HG03045 (cell line): ENCODE measurements at regions not wholly inside any gene's neighbourhood (a gene's known extent, or its start where the extent isn't known, plus 50 kb on each side); places are given as distances from the start of the nearest gene placed in this dataset.

Experiments used
- ATAC-seq: cut with Tn5 transposase; IDR thresholded peaks from one replicate; pipeline ENCODE4 v1.9.1; 2021; ENCODE audit warnings: mild to moderate bottlenecking, moderate library complexity; ENCODE audit not compliant: unreplicated experiment

DNA sequence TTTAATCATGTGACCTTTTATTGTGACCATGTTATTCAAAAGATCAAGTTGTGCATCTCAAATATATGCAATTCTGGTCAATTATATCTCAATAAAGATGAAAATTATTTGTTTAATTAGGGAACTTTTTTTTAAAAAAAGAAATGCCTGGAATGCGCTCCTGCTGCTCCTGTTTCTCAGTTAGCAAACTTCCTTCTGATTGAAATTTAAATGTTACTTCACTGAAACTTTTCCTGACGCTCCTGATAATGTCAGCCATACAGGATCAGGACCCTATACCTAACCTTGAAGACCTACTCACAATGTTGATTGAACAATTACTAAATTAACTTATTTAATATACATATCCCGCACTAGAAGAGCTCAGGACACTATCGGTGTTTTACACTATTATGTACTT is 190.4 kb downstream of the MACC1 start:
- ATAC-seq, result no peak

DNA sequence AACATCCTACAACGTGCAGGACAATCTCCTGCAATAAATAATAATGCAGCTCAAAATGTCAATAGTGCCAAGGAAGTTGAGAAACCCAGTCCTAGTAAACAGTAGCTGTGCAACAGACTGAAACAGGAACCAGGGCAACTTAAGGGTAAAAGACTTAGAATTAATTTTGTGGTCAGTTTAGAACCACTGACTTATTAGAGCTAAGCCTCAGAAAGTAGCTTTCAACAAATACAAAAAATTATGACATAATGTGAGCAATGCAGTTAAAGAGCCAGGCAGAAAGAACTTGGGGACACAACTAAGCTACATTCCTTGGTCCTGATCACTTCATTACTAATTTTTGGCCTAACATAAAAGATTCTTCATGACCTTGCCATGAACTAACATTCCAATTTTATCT is 195.4 kb downstream of the MACC1 start:
- ATAC-seq, result peak; percentile 53

DNA sequence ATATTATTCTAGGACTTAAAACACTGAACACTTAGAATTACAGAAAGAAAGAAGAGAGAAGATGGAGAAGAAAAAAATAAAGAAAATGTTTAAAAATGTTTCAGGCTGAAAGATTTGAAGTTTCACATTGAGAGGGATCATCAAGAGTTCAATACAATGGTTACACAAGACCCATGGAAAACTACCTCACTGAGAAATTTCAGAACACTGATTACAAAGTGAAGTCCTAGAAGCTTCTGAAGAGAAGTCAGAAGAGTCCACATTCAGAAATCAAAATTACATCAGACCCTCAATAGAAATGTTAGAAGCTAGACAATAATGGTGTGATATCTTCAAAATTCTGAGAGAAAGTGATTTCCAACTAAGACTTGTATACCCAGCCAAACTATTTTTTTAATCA is 196.1 kb downstream of the MACC1 start:
- no peak for ATAC-seq

DNA sequence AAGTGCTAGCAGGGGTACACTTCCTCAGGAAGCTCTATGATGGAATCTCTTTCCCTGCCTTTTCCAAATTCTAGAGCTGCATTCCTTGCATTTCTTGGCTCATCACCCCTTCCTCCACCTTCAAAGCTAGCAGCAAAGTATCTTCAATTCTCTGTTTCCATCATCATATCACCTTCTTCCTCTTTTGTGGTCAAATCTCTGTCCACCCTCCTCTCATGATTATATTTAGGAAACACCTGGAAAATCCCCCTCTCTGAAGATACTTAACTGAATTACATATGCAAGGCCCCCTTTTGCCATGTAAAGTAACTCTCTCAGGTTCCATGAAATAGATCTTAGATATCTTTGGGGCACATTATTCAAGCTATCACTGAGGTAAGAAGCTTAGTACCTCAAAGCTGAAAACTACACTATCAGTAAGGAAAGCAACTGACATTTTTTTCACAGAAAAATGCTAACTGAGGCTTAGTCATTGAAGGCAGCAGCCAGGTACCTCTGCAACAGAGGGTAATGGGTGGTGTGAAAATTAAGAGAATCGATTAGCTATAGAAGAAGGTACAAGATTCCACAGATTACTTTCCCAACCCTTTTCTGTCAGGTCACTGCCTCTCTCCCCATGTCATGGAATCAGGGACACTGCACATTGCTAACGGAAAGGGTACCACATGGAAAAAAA is 197.3 kb downstream of the MACC1 start:
- ATAC-seq, result peak; percentile 70

DNA sequence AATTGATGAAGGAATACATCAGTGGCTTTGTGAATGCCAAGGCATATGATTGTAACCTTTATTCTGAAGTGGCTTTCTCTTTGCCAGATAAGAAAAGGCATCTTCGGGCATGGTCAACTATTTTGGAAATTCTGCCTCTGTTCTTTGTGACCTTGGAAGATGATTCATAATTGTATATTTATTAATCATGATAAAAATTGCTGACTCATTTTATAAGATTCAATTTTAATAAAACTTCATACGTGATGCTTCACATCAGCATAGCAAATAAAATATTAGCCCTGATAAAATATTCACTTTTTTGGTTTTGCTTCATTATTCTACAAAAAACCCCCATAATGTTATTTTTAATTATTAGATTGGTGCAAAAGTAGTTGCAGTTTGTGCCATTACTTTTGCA is 200.5 kb downstream of the MACC1 start:
- ATAC-seq, result no peak

DNA sequence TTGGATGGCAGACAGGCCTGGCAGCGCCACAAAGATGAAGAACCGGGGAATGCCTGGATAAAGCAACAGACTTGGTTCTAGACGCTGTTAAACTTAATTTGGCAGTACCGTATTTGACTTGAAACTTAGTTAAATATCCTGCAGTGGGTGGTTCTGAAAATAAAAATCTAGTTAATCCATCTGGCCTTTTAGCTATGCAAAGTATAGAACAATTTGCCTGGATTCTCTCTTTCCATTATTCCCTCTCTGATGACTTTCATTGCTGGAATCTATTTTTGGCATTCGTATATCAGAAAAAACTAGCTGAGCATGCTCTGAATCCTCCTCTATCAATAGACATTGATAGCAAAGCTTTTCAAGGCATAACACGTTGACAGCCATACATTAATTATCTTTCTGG is 203.6 kb downstream of the MACC1 start:
- ATAC-seq, result no peak

DNA sequence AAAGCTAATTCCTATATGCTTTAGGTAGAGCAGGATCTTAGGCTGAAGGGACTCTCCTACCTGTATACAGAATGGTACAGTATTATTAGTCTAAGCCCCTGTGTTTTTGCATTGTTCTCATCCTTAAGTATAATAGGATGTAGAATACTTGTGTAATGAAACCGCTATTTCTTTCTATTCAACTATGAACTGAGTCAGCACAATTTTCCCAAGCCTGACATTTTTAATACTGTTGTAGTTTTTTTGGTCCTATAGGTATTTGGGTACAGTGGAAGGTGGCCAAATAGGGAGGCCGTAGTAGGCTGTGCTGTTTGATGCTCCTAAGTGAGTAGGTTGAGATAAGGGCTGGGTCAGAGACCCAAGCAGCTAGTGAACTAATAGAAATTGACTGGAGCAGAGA is 205.1 kb downstream of the MACC1 start:
- ATAC-seq, result no peak

DNA sequence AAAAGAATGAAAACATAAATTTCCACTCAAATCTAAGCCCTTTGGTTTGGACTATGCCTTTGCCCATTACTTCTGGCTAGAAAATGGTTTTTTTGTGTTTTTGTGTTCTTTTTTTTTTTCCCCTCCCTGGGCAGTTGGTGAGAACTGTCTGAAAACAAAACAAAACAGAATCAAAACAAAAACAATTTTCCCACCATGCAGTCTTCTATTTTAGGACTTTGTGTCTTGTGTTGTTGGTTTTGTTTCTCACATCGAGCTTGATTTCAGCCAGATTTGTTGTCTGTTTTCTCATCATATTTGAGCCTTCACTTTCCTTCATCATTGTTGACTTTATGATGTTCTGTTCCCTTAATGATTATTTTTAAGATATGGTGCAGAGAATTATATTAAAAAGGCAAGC is 206.3 kb downstream of the MACC1 start:
- ATAC-seq, result no peak

DNA sequence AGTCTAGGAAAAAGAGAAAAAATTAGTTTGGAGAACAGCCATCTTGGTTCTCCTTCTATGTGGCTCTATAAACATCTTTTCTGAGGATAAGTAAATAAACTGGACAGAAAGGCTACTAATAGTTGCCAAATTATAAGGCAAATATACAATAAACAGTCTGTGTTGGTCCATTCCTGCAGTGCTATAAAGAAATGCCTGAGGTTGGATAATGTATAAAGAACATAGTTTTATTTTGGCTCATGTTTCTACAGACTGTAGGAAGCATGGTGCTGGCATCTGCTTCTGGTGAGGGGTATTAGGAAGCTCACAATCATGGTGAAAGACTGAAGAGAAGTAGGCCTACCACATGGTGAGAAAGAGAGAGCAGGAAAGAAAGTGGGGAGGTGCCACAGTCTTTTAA is 209.7 kb downstream of the MACC1 start:
- ATAC-seq, result no peak

DNA sequence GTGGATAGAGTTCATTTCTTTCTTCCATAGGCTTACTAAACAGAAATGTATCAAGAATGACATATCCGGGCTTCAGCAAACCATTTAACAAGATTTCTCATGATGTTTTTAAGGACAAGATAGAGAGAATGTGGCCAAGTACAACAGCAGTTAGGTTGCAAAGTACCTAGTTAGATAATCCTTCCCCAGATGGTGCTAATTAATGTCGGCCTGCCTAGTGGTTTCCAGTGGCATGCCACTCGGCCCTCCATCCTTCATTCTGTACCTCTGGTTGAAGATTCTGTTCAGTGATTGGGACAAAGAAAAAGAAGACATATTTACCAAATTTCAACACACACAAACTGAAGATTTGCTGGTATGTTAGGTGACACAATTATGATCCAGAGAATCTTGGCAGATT is 212.1 kb downstream of the MACC1 start:
- ATAC-seq, result no peak

DNA sequence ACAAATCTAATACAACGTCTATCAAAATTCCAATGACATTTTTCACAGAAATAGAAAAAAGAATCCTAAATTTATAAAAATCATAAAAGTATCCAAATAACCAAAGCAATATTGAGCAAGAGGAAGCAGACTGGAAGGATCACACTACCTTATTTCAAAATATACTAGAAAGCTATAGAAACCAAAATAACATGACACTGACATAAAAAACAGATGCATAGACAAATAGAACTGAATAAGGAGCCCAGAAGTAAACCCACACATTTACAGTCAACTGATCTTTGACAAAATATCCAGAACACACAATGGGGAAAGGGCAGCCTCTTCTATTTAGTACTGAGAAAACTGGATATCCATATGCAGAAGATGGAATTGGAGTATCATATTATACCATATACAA is 217.5 kb downstream of the MACC1 start:
- no peak for ATAC-seq

DNA sequence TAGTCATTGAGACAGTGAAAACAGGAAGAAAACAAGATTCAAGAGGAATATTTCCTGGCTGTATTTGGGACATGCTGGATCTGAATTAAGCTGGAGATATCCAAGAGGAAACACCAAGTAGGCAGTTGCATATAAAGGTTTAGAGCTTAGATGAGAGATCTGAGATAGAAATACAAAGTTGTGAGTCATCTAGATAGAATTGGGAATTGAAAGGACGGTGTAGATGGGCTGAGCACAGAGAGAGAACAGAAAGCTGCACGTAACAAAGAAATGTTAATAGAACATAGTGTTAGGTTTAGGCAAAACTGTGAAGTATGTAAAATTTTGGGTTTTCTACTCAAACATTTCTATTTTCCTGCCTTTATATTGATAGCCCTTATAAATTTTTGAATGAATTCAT is 218.5 kb upstream of the TMEM196 start:
- ATAC-seq, result no peak

DNA sequence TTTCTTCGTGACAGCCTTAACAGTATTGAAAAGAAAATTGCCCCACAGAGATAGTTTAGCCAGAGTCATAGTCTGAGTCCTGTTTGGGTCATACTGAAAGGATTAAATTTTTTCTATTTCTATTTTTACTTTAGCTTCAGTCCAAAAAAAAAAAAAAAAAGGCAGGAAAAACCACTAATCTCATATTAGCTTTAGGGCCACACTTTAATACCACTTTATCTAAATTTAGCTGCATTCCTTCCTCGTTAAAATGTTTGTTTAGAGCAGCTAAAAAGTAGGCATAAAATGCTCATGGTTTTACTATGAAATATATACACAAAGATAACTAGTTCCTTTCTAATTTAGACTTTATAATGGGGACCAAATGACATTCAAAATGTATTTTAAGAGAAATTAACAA is 216.5 kb upstream of the TMEM196 start:
- no peak for ATAC-seq

DNA sequence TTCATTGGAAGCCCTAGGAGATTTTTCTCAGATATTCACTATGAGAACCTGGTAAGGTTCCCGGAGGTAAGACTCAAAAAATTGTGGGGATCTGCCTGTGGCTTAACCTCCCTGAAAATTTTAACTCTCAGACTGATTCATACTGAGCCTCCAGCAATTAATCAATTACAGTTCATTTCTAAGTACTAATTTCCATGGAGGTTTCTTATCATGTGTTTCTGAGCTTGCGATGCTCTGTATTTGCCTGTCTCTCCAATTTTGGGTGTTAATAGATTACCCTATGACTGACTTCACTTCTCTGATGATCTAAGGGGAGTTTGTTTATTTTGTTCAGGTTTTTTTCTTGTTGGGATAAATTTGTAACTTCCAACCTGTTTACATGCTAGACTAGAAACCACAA is 215.4 kb upstream of the TMEM196 start:
- no peak for ATAC-seq

DNA sequence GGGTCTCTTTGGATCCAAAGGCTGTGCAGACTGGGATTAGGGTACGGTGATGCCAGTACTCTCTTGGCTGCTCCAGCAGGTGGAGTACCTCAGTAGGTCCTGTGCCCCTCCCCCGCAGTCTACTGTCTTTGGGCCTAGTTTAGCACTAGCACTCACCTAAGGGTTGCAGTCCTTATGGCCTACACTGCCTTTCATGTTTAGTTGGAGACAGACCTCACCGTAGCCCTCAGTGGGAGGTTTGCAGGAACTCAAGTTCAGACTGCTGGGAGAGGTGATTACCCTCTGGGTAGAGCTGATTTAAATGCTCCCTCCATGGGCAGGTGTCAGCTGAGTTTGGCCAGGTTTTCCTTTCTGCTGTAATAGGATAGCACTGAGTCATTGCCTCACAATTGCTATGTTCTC is 210.8 kb upstream of the TMEM196 start:
- ATAC-seq, result no peak

DNA sequence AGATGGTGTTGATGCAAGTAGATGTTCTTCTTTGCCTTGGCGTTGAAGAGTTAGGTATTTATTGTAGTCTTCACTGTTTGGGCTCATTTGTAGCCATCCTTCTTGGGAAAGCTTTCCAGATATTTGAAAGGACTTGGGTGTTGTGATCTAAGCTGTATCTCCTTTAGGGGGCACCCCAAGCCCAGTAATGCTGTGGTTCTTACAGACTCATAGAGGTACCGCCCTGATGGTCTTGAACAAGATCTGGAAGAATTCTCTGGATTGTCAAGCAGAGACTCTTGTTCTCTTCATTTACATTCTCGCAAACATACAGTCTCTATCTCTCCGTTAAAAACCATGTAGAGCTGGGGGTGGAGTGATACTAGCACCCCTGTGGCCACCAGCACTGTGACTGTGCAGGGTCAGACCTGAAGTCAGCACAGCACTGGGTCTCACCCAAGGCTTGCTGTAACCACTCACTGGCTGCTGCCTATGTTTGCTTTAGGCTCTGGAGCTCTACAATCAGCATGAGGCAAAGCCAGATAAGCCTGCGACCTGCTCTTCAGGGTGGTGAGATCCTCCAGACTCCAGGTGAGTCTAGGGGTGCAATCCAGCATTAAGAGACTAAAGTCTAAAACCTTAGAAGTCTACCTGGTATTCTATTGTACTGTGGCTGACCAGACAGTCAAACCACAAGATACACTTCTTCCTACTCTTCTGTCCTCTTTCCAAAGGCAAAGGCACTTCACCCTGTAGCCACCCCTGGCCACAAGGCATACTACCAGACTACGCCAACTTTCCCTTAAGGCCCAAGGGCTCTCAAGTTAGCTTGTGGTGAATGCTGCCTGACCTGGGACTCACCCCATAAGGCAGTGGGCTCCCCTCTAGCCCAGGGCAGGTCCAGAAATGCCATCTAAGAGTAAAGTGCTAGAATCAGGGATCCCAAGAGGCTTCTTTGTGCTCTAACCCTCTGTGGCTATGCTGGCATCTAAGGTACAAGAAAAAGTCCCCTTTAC is 209.7 kb upstream of the TMEM196 start:
- ATAC-seq, result no peak

DNA sequence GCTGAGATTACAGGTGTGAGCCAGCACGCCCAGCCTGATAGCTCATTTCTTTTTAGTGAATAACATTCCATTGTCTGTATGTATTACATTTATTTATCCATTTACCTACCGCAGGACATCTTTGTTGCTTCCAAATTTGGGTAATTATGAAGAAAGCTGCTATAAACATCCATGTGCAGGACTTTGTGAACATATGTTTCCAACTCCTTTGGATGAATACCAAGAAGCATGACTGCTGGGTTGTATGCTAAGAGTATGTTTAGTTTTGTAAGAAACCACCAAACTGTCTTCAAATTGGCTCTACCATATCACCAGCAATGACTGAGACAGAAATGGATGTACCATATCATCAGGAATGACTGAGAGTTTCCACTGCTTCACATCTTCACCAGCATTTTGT is 200.2 kb upstream of the TMEM196 start:
- ATAC-seq, result no peak

DNA sequence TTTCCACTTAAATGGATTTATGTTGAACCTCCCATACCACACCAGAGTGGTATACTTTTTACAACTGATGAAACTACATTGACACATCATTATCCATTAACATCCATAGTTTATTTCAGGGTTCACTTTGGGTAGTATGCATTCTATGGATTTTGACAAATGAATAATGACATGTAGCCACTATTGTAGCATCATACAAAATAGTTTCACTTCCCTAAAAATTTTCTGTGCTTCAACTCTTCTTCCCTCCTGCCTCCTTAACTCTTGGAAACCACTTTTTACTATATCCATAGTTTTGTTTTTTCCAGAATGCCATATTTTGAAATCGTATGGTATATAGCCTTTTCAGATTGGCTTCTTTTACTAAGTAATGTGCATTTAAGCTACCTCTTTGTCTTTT is 199.5 kb upstream of the TMEM196 start:
- no peak for ATAC-seq

DNA sequence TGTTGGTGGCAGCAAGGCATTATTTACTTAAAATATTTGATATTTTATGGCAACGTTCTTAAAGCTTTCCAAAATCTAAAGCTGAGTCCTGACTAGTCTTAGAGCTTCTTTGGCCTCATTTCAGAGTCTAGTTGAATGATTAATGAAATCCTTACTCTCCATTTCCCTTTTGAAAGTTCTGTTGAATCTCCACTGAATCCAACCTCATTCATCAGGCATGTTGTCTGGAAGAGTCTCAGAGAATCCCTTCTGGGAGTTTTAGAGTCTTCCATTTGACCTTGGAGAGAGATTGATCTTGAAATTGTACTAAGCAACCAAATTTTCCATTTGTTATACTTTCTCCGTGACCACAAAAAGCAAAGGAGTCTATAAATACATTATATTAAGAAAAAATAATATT is 198.5 kb upstream of the TMEM196 start:
- no peak for ATAC-seq

DNA sequence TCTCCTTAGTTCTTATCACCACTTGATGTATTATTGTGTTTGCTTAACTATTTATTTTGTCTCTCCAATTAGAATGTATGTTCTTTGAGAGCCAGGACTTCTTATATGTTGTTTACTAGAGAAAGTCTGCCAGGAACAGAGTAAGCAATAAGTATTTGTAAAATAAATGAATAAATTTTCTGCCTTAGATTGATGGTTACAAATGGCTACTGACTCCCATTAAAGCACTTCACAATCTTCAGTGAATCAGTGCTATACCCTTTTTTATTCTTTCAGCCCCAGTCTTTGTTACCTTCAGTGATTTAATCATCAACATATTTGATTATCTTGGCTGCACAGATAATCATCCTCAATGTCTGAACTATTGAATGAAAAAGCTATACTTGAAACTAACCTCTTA is 197.1 kb upstream of the TMEM196 start:
- ATAC-seq, result no peak

DNA sequence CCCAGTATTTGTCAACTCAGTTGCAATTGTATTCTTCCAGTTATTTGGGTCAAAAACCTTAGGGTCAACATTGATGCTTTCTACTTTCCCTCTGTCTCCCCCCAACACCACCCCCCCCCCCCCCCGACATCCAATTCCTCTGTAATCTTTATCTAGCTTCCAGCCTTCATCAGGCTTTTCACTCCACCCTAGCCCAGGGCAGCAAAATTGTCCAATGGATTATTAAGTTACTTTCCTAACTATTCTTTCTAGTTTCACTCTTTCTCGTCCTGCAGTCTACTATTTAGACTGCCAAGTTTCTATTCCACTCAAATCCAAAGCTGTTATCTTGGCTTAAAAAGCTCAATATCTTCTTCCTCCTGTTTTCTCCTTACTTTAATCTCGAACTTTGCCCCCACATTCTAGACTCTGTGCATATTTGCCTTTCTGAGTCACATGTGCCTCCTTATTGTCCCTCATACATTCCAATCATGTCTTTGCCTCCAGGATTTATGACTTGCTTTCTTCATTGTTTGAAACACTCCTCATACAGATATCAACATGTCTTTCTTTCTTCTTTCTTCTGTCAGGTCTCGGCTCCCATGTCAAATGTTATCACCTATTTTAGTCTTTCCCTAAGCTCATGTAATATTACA is 196.6 kb upstream of the TMEM196 start:
- no peak for ATAC-seq

DNA sequence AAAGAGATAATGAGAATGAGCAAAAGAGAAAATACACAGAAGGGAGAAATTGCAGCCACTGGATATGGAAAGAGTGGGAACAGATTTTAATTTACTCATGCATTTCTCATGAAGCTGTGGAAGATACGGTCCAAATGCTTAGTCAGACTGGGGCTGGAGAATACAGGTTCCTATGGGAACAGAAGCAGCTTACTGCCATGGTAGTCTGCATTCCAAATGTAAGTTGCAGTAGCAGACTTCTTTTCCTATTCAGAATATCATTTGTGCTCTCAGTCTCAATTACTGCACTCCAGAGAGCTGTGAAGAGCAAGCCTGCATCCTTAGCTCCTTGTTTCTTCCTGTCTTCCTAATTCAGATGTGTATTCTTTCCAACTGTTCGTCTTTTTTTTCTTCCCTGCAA is 190.8 kb upstream of the TMEM196 start:
- no peak for ATAC-seq
